ENCODE measurements at regions not wholly inside any gene's neighbourhood (a gene's known extent, or its start where the extent isn't known, plus 50 kb on each side); places are given as distances from the start of the nearest gene placed in this dataset.

DNA sequence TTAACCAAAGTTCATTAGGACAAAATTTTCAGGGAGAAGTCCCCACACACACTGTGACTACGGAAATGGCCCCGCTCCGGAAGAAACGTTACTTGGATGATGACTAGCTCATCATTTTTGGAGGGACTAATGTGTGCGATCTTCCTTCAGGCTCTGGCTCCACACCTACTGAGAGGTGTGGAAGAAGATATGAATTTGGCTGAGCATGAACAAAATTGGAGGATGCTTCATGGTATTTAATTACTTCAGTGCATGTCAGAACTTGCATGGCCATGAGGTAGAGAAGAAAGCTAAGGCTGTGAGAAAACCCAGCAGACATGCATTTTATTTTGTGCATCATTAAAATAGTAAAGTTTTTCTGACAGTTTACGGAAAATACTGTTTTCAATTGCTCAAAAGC, 202.1 kb upstream of the TLE4 start:
- Histone ChIP-seq H3K4me1 (ENCODE audit: control insufficient read depth, insufficient read depth, low read length) (no peaks in the 10 kb centered on the region), H3K27me3 (ENCODE audit: control insufficient read depth, insufficient read depth, low read length, poor library complexity, severe bottlenecking) (no peaks in the 10 kb centered on the region), H3K4me3 (ENCODE audit: insufficient read depth, low read depth, low read length) (no peak overlapping the region), H3K9me3 (ENCODE audit: control insufficient read depth, low read length) (no peaks in the 10 kb centered on the region), H3K27ac (ENCODE audit: insufficient read depth, low read depth, low read length, poor library complexity, severe bottlenecking) (no peak overlapping the region), H3K36me3 (ENCODE audit: control insufficient read depth, insufficient read depth, low read length) (no peaks in the 10 kb centered on the region)
- WGBS, 2 experiments = 91 to 97% methylated on average over 5 to 6 of the region's 6 CpGs

DNA sequence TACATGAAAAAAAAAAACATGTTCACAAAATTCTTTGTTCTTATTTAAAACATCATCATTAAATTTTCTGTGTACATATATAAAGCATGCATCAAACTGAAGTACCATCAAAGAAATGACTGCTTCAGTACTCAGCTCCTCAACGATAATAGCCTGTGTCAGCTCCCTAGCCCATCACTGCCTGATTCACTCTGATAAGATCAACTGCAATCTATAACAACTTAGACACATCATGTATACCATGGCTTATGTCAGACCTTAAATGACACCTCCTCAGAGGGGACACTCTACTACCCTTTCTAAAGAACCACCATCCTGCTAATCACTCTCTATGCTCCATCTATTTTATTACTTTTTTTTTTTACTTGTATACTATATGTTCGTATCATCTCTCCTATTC, 200.5 kb upstream of the TLE4 start:
- H3K27ac ChIP-seq (ENCODE audit: insufficient read depth, low read depth, low read length, poor library complexity, severe bottlenecking) = no peak overlapping the region
- H3K4me1 ChIP-seq (ENCODE audit: control insufficient read depth, insufficient read depth, low read length) = no peaks in the 10 kb centered on the region
- no peak overlapping the region for H3K4me3 ChIP-seq (ENCODE audit: insufficient read depth, low read depth, low read length)
- 91 to 92% methylated on average over 1 of the region's 2 CpGs for WGBS, 2 experiments
- H3K9me3 ChIP-seq (ENCODE audit: control insufficient read depth, low read length) = no peaks in the 10 kb centered on the region
- H3K36me3 ChIP-seq (ENCODE audit: control insufficient read depth, insufficient read depth, low read length) = no peaks in the 10 kb centered on the region
- no peaks in the 10 kb centered on the region for H3K27me3 ChIP-seq (ENCODE audit: control insufficient read depth, insufficient read depth, low read length, poor library complexity, severe bottlenecking)

DNA sequence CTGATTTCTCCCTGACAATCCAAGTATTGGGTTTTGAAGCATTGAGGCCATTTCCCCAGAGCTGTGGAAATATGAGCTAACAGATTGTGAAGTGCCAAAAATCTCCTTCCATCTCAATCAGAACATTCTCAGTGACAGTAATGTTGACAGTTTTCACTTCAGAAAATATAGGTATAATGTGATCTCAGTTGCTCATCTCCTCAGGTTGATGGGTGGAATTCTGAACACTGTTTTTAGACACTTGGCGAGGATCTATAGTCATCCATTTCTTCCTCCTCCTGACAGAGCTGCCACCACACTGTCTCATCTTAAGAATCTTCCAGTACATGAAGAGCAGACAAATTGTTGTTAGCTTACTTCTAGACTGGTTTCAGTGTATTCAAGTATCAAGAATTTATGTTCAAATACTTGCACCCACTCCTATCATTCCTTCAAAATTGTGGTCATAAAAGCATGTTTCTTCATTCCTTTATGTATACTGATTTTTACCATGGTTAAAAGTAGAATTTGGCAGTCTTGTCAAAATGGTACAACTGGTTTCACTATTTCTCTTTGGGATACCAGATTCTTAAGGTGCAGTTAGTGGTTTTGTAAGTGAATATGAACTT, 199.7 kb upstream of the TLE4 start:
- Histone ChIP-seq H3K27me3 (ENCODE audit: control insufficient read depth, insufficient read depth, low read length, poor library complexity, severe bottlenecking) (no peaks in the 10 kb centered on the region), H3K27ac (ENCODE audit: insufficient read depth, low read depth, low read length, poor library complexity, severe bottlenecking) (no peak overlapping the region), H3K4me3 (ENCODE audit: insufficient read depth, low read depth, low read length) (no peak overlapping the region), H3K4me1 (ENCODE audit: control insufficient read depth, insufficient read depth, low read length) (no peaks in the 10 kb centered on the region), H3K36me3 (ENCODE audit: control insufficient read depth, insufficient read depth, low read length) (no peaks in the 10 kb centered on the region), H3K9me3 (ENCODE audit: control insufficient read depth, low read length) (no peaks in the 10 kb centered on the region)
- 100% methylated on average over 1 of the region's 1 CpG for WGBS, 2 experiments

DNA sequence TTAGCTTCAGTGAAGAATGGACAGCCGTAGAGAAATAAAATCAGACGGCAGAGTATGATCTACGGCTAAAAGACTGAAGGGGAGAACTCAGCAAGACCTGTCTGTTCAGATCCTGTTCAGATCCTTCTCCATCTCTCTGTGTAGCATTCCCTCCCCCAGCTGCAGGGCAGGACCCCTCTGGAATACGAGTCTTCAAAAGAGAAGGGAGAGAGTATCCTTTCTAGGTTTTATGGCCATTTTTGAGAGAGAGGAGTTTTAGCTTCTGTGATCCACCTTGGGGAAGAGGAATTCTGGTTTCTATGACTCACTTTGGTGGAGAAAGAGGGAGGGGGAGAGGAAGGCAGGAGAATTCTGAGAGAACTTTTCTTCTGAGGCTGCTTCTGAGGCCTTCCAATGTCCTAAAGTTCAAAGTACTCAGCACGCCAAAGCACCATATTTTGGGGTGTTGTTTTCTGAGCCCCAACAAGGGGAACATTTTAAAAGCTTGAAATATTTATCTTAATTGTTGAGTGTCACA, 194.4 kb upstream of the TLE4 start:
- Histone ChIP-seq H3K27me3 (ENCODE audit: control insufficient read depth, insufficient read depth, low read length, poor library complexity, severe bottlenecking) (no peaks in the 10 kb centered on the region), H3K4me3 (ENCODE audit: insufficient read depth, low read depth, low read length) (no peak overlapping the region), H3K27ac (ENCODE audit: insufficient read depth, low read depth, low read length, poor library complexity, severe bottlenecking) (no peak overlapping the region), H3K36me3 (ENCODE audit: control insufficient read depth, insufficient read depth, low read length) (no peaks in the 10 kb centered on the region), H3K9me3 (ENCODE audit: control insufficient read depth, low read length) (peaks cover 8% of the 10 kb centered on the region), H3K4me1 (ENCODE audit: control insufficient read depth, insufficient read depth, low read length) (peaks cover 13% of the 10 kb centered on the region)
- 90% methylated on average over 5 of the region's 5 CpGs for WGBS, 2 experiments

DNA sequence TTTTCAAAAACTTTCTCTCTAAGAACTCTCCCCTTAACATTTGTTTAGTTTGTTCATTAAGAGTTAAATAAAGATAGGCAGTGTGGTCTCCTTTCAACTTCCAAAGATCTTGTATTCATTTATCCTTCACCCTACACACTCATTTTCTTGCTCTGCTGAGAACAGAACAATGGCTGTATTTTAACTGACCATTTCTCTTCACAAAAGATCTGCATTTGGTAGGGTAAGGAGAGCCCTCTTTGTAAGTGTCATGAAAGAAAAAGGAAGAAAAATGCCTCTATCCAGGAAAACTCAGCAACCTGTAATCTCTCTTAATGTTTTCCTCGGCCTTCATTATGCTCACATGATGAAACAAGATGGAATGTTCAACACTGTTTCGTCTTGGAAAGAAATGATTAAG, 193.7 kb upstream of the TLE4 start:
- 89 to 92% methylated on average over 2 of the region's 2 CpGs for WGBS, 2 experiments
- H3K4me1 ChIP-seq (ENCODE audit: control insufficient read depth, insufficient read depth, low read length) = peaks cover 19% of the 10 kb centered on the region
- H3K9me3 ChIP-seq (ENCODE audit: control insufficient read depth, low read length) = peaks cover 8% of the 10 kb centered on the region
- no peak overlapping the region for H3K27ac ChIP-seq (ENCODE audit: insufficient read depth, low read depth, low read length, poor library complexity, severe bottlenecking)
- no peaks in the 10 kb centered on the region for H3K36me3 ChIP-seq (ENCODE audit: control insufficient read depth, insufficient read depth, low read length)
- no peaks in the 10 kb centered on the region for H3K27me3 ChIP-seq (ENCODE audit: control insufficient read depth, insufficient read depth, low read length, poor library complexity, severe bottlenecking)
- no peak overlapping the region for H3K4me3 ChIP-seq (ENCODE audit: insufficient read depth, low read depth, low read length)

DNA sequence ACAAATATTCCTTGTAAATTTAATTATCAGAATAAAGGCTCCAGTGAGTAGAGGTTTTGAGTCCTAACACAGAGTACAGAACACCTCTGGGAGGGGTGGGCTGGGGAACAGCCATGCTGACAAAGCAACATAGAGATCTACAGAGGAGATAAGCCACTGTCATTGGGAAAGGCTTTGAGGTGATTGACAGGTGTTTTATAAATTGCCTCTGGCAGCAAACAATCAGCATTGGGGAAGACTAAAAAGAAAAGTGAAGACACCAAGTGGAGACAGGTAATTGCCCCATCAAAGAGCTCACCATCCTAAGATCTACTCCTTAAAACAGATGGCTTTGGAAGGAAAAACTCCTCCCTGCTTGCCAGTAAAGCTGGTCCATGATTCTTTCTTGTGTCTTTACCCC, 189.7 kb upstream of the TLE4 start:
- peaks cover 8% of the 10 kb centered on the region for H3K9me3 ChIP-seq (ENCODE audit: control insufficient read depth, low read length)
- peak overlapping the region; percentile 36 for H3K27ac ChIP-seq (ENCODE audit: insufficient read depth, low read depth, low read length, poor library complexity, severe bottlenecking)
- H3K4me3 ChIP-seq (ENCODE audit: insufficient read depth, low read depth, low read length) = no peak overlapping the region
- H3K36me3 ChIP-seq (ENCODE audit: control insufficient read depth, insufficient read depth, low read length) = no peaks in the 10 kb centered on the region
- H3K4me1 ChIP-seq (ENCODE audit: control insufficient read depth, insufficient read depth, low read length) = peaks cover 19% of the 10 kb centered on the region
- H3K27me3 ChIP-seq (ENCODE audit: control insufficient read depth, insufficient read depth, low read length, poor library complexity, severe bottlenecking) = no peaks in the 10 kb centered on the region

DNA sequence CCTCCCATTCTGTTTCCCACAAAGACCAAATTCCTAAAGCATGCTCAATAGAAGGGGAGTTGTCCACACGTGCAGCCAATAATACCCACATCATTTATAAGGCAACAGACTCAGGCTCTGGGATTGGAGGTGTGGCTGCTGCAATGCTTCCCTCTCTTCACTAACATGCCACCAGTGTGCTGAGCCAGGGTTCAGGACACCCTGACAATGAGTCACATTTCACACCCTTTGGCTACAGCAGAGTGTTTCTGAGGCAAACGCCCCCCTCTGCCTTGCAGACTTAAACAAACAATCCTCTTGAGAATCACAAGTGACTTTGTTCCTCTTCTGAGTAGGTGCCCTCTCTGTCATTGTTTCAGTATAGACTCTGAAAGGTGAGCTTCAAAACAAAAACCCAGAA, 189.3 kb upstream of the TLE4 start:
- 43 to 45% methylated on average over 2 of the region's 2 CpGs for WGBS, 2 experiments
- Histone ChIP-seq H3K4me3 (ENCODE audit: insufficient read depth, low read depth, low read length) (no peak overlapping the region), H3K9me3 (ENCODE audit: control insufficient read depth, low read length) (peaks cover 8% of the 10 kb centered on the region), H3K27me3 (ENCODE audit: control insufficient read depth, insufficient read depth, low read length, poor library complexity, severe bottlenecking) (no peaks in the 10 kb centered on the region), H3K4me1 (ENCODE audit: control insufficient read depth, insufficient read depth, low read length) (peaks cover 15% of the 10 kb centered on the region), H3K27ac (ENCODE audit: insufficient read depth, low read depth, low read length, poor library complexity, severe bottlenecking) (peak overlapping the region; percentile 36), H3K36me3 (ENCODE audit: control insufficient read depth, insufficient read depth, low read length) (no peaks in the 10 kb centered on the region)

DNA sequence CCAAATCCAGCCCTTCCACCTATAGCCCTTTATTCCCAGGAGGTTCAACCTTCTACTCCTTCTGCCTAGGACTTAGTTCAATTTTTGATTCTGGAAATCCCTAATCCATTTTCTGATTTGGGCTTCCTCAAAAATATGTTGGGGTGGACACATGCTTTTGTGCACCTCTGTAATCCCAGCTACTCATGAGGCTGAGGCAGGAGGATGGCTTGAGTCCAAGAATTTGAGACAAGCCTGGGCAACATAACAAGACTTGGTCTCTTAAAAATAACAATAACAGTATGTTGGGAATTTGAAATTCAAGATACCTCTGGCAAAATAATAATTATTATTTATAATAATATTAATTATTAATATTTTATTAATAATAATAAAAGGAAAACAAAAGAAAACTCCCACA, 188.7 kb upstream of the TLE4 start:
- no peak overlapping the region for H3K4me3 ChIP-seq (ENCODE audit: insufficient read depth, low read depth, low read length)
- no peak overlapping the region for H3K27ac ChIP-seq (ENCODE audit: insufficient read depth, low read depth, low read length, poor library complexity, severe bottlenecking)
- peaks cover 10% of the 10 kb centered on the region for H3K4me1 ChIP-seq (ENCODE audit: control insufficient read depth, insufficient read depth, low read length)
- no peaks in the 10 kb centered on the region for H3K36me3 ChIP-seq (ENCODE audit: control insufficient read depth, insufficient read depth, low read length)
- H3K9me3 ChIP-seq (ENCODE audit: control insufficient read depth, low read length) = peaks cover 8% of the 10 kb centered on the region
- no peaks in the 10 kb centered on the region for H3K27me3 ChIP-seq (ENCODE audit: control insufficient read depth, insufficient read depth, low read length, poor library complexity, severe bottlenecking)

DNA sequence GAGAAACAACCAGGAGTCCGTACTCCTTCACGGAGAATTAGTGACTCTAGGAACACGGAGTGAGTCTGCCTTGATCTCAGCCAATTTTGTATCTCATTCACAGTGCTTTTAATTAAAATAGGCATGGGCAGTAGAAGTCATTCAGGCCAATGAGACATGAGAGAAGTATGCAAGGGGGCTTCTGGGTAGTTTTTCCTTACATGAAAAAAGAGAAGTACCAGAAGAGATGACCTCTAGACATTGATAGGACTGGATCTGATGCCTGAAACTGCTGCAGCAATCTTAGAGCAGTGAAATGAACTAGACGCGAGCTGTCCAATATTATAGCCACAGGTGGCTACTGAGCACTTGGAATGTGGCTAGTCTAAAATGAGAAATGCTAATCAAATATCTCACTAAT, 187.7 kb upstream of the TLE4 start:
- Histone ChIP-seq H3K9me3 (ENCODE audit: control insufficient read depth, low read length) (peaks cover 8% of the 10 kb centered on the region), H3K27me3 (ENCODE audit: control insufficient read depth, insufficient read depth, low read length, poor library complexity, severe bottlenecking) (no peaks in the 10 kb centered on the region), H3K4me1 (ENCODE audit: control insufficient read depth, insufficient read depth, low read length) (peaks cover 10% of the 10 kb centered on the region), H3K36me3 (ENCODE audit: control insufficient read depth, insufficient read depth, low read length) (no peaks in the 10 kb centered on the region), H3K27ac (ENCODE audit: insufficient read depth, low read depth, low read length, poor library complexity, severe bottlenecking) (no peak overlapping the region), H3K4me3 (ENCODE audit: insufficient read depth, low read depth, low read length) (no peak overlapping the region)
- WGBS, 2 experiments = 97 to 99% methylated on average over 5 of the region's 5 CpGs

DNA sequence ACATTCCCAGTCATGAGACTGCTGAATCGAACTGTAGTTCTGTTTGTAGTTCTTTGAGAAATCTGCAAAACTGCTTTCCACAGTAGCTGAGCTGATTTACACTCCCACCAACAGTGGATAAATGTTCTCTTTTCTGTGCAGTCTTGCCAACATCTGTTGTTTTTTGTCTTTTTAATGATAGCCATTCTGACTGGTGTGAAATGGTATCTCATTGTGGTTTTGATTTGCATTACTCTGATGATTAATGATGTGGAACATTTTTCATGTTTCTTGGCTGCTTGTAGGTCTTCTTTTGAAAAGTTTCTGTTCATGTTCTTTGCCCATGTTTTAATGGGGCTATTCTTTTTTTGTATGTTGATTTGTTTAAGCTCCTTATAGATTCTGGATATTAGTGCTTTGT, 187.3 kb upstream of the TLE4 start:
- 92 to 100% methylated on average over 1 of the region's 1 CpG for WGBS, 2 experiments
- Histone ChIP-seq H3K27ac (ENCODE audit: insufficient read depth, low read depth, low read length, poor library complexity, severe bottlenecking) (no peak overlapping the region), H3K4me1 (ENCODE audit: control insufficient read depth, insufficient read depth, low read length) (peaks cover 10% of the 10 kb centered on the region), H3K36me3 (ENCODE audit: control insufficient read depth, insufficient read depth, low read length) (no peaks in the 10 kb centered on the region), H3K9me3 (ENCODE audit: control insufficient read depth, low read length) (peaks cover 8% of the 10 kb centered on the region), H3K27me3 (ENCODE audit: control insufficient read depth, insufficient read depth, low read length, poor library complexity, severe bottlenecking) (no peaks in the 10 kb centered on the region), H3K4me3 (ENCODE audit: insufficient read depth, low read depth, low read length) (no peak overlapping the region)
